HCT116 (cell line): ENCODE measurements at regions not wholly inside any gene's neighbourhood (a gene's known extent, or its start where the extent isn't known, plus 50 kb on each side); places are given as distances from the start of the nearest gene placed in this dataset.

ENCODE experiments used
- EZH2 ChIP-seq: fragments of 200-600 bp; sonication (generic); IDR thresholded peaks from 2 replicates; pipeline ENCODE4 v1.6.1; 2017; ENCODE audit warnings: antibody characterized with exemption, mixed run types
- POLR2A ChIP-seq: IDR thresholded peaks from 2 replicates; pipeline ENCODE4 v1.7.0; 2011; ENCODE audit warnings: borderline replicate concordance; ENCODE audit not compliant: insufficient read depth, insufficient read length; ENCODE audit errors: extremely low read depth
- POLR2AphosphoS5 ChIP-seq: IDR thresholded peaks from 2 replicates; pipeline ENCODE4 v1.6.1; 2011; ENCODE audit warnings: mild to moderate bottlenecking, low read depth, low read length, moderate library complexity
- SIN3A ChIP-seq: IDR thresholded peaks from 2 replicates; pipeline ENCODE4 v1.6.1; 2012; ENCODE audit warnings: low read depth
- SP1 ChIP-seq: IDR thresholded peaks from 2 replicates; pipeline ENCODE4 v1.6.1; 2012; ENCODE audit warnings: low read depth
- SRF ChIP-seq: IDR thresholded peaks from 2 replicates; pipeline ENCODE4 v1.6.1; 2012; ENCODE audit warnings: low read depth
- TF ChIP-seq, protein P1 (sequence below), 3 experiments: fragments of 200-600 bp in 1 of 3; sonication (generic) in 1 of 3; IDR thresholded peaks in 2 of 3; conservative IDR thresholded peaks in 1 of 3; 2 replicates each; pipeline ENCODE4 v1.5.1; 2012 to 2017; ENCODE audit warnings: low read depth in 2 of 3, low read length in 2 of 3, antibody characterized with exemption in 1 of 3, borderline replicate concordance in 1 of 3, control low read depth in 1 of 3, mild to moderate bottlenecking in 1 of 3, mixed read lengths in 1 of 3, mixed run types in 1 of 3, moderate library complexity in 1 of 3; ENCODE audit not compliant: insufficient read depth in 1 of 3
- TF ChIP-seq, protein P2 (sequence below): IDR thresholded peaks from 2 replicates; pipeline ENCODE4 v1.6.1; 2012; ENCODE audit warnings: low read depth
- TF ChIP-seq, protein P3 (sequence below): IDR thresholded peaks from 2 replicates; pipeline ENCODE4 v1.6.1; 2012

DNA sequence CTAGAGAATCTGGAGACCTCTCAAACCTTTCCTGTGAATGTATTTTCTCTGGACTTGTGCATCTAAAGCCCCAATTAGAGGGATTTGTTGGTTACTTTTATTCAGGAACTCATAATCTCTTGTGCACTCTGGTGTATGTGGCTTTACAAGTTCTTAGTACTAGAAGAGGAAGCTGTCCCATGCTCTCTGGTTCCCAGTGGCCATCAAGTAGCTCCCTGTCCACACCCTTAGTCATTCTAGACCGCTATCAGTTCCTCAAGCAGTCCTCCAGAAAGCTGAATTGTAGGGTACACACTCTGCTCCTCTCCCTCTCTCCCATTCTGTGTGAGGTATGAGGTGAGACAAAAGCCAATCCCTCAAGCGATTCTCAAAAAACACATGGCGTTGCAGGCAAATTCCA lies 470.3 kb downstream of the PTPRC start:
- TF ChIP-seq, protein P1, sequence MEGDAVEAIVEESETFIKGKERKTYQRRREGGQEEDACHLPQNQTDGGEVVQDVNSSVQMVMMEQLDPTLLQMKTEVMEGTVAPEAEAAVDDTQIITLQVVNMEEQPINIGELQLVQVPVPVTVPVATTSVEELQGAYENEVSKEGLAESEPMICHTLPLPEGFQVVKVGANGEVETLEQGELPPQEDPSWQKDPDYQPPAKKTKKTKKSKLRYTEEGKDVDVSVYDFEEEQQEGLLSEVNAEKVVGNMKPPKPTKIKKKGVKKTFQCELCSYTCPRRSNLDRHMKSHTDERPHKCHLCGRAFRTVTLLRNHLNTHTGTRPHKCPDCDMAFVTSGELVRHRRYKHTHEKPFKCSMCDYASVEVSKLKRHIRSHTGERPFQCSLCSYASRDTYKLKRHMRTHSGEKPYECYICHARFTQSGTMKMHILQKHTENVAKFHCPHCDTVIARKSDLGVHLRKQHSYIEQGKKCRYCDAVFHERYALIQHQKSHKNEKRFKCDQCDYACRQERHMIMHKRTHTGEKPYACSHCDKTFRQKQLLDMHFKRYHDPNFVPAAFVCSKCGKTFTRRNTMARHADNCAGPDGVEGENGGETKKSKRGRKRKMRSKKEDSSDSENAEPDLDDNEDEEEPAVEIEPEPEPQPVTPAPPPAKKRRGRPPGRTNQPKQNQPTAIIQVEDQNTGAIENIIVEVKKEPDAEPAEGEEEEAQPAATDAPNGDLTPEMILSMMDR (IDR thresholded peaks at IDR 0.05 in 2 of 3, conservative IDR thresholded peaks at IDR 0.05 in 1 of 3; ENCODE audit: borderline replicate concordance in 1 of 3, insufficient read depth in 1 of 3, low read depth in 2 of 3, low read length in 2 of 3) = no peak
- no peak for TF ChIP-seq EZH2
- TF ChIP-seq, protein P2, sequence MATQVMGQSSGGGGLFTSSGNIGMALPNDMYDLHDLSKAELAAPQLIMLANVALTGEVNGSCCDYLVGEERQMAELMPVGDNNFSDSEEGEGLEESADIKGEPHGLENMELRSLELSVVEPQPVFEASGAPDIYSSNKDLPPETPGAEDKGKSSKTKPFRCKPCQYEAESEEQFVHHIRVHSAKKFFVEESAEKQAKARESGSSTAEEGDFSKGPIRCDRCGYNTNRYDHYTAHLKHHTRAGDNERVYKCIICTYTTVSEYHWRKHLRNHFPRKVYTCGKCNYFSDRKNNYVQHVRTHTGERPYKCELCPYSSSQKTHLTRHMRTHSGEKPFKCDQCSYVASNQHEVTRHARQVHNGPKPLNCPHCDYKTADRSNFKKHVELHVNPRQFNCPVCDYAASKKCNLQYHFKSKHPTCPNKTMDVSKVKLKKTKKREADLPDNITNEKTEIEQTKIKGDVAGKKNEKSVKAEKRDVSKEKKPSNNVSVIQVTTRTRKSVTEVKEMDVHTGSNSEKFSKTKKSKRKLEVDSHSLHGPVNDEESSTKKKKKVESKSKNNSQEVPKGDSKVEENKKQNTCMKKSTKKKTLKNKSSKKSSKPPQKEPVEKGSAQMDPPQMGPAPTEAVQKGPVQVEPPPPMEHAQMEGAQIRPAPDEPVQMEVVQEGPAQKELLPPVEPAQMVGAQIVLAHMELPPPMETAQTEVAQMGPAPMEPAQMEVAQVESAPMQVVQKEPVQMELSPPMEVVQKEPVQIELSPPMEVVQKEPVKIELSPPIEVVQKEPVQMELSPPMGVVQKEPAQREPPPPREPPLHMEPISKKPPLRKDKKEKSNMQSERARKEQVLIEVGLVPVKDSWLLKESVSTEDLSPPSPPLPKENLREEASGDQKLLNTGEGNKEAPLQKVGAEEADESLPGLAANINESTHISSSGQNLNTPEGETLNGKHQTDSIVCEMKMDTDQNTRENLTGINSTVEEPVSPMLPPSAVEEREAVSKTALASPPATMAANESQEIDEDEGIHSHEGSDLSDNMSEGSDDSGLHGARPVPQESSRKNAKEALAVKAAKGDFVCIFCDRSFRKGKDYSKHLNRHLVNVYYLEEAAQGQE = no peak
- TF ChIP-seq POLR2AphosphoS5 = no peak
- TF ChIP-seq SRF = no peak
- TF ChIP-seq SIN3A = no peak
- no peak for TF ChIP-seq SP1
- TF ChIP-seq, protein P3, sequence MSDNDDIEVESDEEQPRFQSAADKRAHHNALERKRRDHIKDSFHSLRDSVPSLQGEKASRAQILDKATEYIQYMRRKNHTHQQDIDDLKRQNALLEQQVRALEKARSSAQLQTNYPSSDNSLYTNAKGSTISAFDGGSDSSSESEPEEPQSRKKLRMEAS = no peak
- no peak for TF ChIP-seq POLR2A
